ENCODE measurements at regions not wholly inside any gene's neighbourhood (a gene's known extent, or its start where the extent isn't known, plus 50 kb on each side); places are given as distances from the start of the nearest gene placed in this dataset.
"Not testable (repeated sequence)": the region's sequence is repeated elsewhere in the genome, so short reads cannot be mapped to it uniquely, and the experiment has no call there.

DNA sequence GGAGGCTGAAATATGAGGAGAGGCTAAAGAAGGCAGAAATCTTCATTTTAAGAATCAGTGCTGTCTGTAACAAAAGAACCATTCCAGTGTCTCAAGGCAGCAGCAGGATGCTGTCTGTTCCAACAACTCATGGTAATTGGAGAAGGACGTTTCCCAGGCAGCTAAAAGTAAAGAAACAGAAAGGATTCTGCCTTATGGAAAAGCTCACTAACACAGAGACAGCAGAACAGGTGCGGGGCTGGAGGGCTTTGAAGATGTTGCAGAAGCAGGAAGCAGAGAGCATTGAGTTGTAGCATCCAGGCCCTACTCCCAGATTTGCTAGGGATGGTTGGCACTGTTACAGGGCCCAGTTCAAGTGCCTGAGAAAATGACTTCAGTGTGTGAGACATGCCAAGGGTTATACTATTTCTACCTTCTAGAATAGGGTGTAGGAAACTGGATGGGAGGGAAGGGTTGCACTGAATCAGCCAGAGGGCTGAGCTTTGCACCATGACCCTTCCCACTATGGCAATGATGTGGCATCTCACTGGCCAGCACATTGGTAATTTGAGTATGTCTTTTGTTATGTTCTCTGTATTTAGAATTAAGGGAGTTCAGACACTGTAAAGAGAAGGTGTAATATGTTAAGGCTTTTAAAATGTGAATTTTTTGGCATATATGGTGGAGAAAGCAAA, 160.0 kb upstream of the FBXO33 start:
- no peak for DNase-seq (ENCODE audit: low read depth in 2 of 2)
- TF ChIP-seq, protein P1, sequence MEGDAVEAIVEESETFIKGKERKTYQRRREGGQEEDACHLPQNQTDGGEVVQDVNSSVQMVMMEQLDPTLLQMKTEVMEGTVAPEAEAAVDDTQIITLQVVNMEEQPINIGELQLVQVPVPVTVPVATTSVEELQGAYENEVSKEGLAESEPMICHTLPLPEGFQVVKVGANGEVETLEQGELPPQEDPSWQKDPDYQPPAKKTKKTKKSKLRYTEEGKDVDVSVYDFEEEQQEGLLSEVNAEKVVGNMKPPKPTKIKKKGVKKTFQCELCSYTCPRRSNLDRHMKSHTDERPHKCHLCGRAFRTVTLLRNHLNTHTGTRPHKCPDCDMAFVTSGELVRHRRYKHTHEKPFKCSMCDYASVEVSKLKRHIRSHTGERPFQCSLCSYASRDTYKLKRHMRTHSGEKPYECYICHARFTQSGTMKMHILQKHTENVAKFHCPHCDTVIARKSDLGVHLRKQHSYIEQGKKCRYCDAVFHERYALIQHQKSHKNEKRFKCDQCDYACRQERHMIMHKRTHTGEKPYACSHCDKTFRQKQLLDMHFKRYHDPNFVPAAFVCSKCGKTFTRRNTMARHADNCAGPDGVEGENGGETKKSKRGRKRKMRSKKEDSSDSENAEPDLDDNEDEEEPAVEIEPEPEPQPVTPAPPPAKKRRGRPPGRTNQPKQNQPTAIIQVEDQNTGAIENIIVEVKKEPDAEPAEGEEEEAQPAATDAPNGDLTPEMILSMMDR (IDR thresholded peaks at IDR 0.05; ENCODE audit: low read depth, low read length): no peak
- no peak overlapping the region for H3K4me3 ChIP-seq (replicated peaks in 1 of 2; ENCODE audit: low read depth in 2 of 2, low read length in 2 of 2)

DNA sequence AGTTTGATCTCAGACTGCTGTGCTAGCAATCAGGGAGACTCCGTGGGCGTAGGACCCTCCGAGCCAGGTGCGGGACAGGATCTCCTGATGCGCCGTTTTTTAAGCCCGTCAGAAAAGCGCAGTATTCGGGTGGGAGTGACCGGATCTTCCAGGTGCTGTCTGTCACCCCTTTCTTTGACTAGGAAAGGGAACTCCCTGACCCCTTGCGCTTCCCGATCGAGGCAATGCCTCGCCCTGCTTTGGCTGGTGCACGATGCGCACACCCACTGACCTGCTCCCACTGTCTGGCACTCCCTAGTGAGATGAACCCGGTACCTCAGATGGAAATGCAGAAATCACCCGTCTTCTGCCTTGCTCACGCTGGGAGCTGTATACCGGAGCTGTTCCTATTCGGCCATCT, 157.6 kb upstream of the FBXO33 start:
- not testable (repeated sequence) for DNase-seq (ENCODE audit: low read depth in 2 of 2)

DNA sequence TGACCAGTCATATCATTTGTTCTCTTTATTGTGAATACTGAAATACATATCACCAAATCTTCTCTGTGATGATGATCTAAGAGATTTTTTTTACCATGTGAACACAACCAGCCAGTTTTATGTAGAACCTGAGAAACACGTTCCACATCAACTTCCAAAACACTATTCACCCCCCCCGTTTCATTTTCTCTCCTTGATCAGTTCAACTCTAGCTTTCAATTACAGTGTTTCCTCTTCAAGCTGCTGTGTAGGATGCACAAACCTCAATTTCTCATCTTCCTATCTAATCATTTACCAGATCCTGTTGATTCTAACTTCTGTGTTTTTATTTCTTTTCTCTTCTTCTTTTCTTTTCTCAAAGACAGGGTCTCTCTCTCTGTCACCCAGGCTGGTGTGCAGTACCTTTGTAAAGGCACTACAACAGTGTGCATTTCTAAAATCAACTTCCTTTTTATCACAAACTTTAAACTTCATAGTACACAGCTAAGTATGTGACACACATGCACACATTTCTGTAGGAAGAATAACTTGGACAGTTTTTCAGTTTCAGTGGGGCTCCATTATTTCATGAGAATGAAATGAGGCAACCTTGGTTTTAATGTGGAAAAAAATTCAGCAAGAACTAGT, 149.9 kb upstream of the FBXO33 start:
- TF ChIP-seq, protein P1 (IDR thresholded peaks at IDR 0.05; ENCODE audit: low read depth, low read length): no peak
- DNase-seq (ENCODE audit: low read depth in 2 of 2): no peak
- no peak overlapping the region for H3K4me3 ChIP-seq (replicated peaks in 1 of 2; ENCODE audit: low read depth in 2 of 2, low read length in 2 of 2)

More for the DNA sequence above, 157.6 kb upstream of the FBXO33 start:
- H3K4me3 ChIP-seq (replicated peaks in 1 of 2; ENCODE audit: low read depth in 2 of 2, low read length in 2 of 2): not testable (repeated sequence)

DNA sequence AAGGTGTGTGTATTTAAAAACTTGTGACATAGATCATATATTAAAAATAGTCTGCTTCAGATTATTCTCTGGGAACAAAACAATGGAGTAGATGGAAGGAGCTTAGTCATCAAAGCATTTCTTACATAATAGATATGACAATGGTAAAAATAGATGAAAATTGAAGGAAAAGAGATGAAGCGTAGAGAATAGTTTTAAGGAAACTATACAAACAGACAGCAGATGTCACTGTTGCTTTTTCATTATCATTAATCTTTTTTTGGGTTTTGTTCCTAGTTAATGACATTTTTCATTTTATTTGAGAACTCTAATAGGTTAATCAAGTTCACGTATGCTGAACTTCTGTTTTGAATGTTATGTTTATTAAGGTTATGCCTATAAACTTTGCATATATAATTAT, 149.2 kb upstream of the FBXO33 start:
- no peak overlapping the region for H3K4me3 ChIP-seq (replicated peaks in 1 of 2; ENCODE audit: low read depth in 2 of 2, low read length in 2 of 2)
- TF ChIP-seq, protein P1 (IDR thresholded peaks at IDR 0.05; ENCODE audit: low read depth, low read length): no peak
- DNase-seq (ENCODE audit: low read depth in 2 of 2): peak in 1 of 2 donors; percentile 33

DNA sequence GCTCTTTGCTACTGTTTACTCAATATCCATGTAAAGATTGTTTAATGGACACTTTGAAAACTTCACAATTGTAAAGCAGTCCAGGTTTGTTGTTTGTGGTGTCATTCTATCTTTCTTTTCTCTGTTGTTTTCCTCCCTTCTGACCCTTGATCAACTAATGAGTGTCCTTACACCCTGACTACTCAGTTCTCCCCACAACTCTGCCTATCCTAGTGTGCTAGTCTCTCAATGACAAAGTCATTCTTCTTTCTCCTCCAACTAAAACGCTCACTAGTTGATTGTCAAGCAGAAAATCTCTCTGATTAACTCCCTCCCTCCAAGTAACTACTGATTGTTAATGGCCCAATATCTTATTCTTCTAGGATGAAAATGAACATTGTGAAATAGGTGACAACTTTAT, 148.5 kb upstream of the FBXO33 start:
- no peak overlapping the region for H3K4me3 ChIP-seq (replicated peaks in 1 of 2; ENCODE audit: low read depth in 2 of 2, low read length in 2 of 2)
- no peak for DNase-seq (ENCODE audit: low read depth in 2 of 2)
- TF ChIP-seq, protein P1 (IDR thresholded peaks at IDR 0.05; ENCODE audit: low read depth, low read length): no peak

DNA sequence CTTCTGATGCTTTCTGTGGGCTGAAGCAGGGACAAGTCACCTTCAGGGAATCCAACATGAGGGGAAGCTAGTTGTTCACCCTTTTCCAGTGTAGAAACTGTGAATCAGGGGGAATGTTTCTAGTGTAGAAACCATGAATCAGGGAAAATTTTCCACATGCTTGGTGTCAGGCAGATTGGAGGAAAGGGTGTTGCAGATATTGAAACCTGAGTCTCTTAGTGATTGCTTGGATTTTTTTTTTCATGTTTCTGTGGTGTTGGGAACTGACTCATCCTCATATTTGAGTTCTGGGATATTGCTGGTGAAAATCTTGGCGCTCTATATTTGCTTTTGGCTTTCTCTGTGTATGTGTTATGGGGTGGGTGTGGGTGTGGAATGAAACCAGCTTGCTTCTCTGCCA, 144.5 kb upstream of the FBXO33 start:
- TF ChIP-seq, protein P1 (IDR thresholded peaks at IDR 0.05; ENCODE audit: low read depth, low read length): no peak
- H3K4me3 ChIP-seq (replicated peaks in 1 of 2; ENCODE audit: low read depth in 2 of 2, low read length in 2 of 2): no peak overlapping the region
- no peak for DNase-seq (ENCODE audit: low read depth in 2 of 2)

DNA sequence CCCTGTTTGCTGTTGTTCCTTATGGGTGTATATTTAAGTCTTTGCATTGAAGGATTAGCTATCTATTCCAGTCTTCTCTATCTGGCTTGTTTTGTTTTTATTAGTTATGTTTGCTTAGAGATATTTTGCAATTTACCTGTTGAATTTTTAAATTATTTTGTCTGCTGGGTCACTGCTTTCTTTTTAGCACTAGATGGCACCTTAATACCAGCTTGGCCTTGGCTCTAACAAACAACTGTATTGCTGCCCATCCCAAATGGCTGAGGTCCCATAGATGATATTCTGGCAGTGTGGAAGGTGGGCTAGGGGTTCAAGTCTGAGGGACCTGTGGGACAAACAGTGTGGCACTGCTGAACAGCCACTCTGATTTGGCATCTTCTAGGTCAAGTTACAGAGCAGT, 144.0 kb upstream of the FBXO33 start:
- no peak overlapping the region for H3K4me3 ChIP-seq (replicated peaks in 1 of 2; ENCODE audit: low read depth in 2 of 2, low read length in 2 of 2)
- TF ChIP-seq, protein P1 (IDR thresholded peaks at IDR 0.05; ENCODE audit: low read depth, low read length): no peak
- DNase-seq (ENCODE audit: low read depth in 2 of 2): no peak

All from cardiac fibroblast (primary cell).